ENCODE measurements at regions not wholly inside any gene's neighbourhood (a gene's known extent, or its start where the extent isn't known, plus 50 kb on each side); places are given as distances from the start of the nearest gene placed in this dataset.

DNA sequence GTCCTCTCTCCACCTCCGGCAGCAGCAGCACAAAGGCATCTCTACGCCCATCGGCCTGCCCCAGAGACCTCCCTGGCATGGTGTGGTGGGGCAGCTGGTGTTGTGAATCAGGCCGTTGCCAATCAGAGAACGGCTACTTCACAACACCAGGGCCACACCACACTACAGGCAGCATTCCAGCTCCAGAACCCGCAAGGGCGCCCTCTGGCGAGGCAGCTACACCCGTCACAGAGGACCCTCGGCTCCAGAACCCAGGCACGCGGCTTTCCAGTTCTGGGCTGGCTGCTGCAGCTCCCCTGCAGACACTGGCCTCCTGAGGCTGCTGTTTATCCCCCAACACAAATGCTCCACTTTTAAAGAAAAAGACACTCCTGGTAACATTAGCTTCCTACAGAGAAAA, 127.5 kb upstream of the TOPAZ1 start:
- TF ChIP-seq YY1 (IDR thresholded peaks at IDR 0.05; ENCODE audit: low read depth, low read length): 0 out of 2 replicates have a peak, but pooled peaks have one; percentile 47
- TF ChIP-seq, protein P1, sequence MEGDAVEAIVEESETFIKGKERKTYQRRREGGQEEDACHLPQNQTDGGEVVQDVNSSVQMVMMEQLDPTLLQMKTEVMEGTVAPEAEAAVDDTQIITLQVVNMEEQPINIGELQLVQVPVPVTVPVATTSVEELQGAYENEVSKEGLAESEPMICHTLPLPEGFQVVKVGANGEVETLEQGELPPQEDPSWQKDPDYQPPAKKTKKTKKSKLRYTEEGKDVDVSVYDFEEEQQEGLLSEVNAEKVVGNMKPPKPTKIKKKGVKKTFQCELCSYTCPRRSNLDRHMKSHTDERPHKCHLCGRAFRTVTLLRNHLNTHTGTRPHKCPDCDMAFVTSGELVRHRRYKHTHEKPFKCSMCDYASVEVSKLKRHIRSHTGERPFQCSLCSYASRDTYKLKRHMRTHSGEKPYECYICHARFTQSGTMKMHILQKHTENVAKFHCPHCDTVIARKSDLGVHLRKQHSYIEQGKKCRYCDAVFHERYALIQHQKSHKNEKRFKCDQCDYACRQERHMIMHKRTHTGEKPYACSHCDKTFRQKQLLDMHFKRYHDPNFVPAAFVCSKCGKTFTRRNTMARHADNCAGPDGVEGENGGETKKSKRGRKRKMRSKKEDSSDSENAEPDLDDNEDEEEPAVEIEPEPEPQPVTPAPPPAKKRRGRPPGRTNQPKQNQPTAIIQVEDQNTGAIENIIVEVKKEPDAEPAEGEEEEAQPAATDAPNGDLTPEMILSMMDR (IDR thresholded peaks at IDR 0.05 in 2 of 3, conservative IDR thresholded peaks at IDR 0.05 in 1 of 3; ENCODE audit: control insufficient read depth in 2 of 3, extremely low read depth in 1 of 3, insufficient read depth in 1 of 3, low read depth in 3 of 3, low read length in 3 of 3): peak; percentile 59 to 68 (median 59)
- TF ChIP-seq, protein P2, sequence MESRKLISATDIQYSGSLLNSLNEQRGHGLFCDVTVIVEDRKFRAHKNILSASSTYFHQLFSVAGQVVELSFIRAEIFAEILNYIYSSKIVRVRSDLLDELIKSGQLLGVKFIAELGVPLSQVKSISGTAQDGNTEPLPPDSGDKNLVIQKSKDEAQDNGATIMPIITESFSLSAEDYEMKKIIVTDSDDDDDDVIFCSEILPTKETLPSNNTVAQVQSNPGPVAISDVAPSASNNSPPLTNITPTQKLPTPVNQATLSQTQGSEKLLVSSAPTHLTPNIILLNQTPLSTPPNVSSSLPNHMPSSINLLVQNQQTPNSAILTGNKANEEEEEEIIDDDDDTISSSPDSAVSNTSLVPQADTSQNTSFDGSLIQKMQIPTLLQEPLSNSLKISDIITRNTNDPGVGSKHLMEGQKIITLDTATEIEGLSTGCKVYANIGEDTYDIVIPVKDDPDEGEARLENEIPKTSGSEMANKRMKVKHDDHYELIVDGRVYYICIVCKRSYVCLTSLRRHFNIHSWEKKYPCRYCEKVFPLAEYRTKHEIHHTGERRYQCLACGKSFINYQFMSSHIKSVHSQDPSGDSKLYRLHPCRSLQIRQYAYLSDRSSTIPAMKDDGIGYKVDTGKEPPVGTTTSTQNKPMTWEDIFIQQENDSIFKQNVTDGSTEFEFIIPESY (IDR thresholded peaks at IDR 0.05): 0 out of 2 replicates have a peak, but pooled peaks have one; percentile 11
- peak; percentile 82 for TF ChIP-seq SMC3 (IDR thresholded peaks at IDR 0.05; ENCODE audit: borderline replicate concordance, low read length)
- TF ChIP-seq HDGF (IDR thresholded peaks at IDR 0.05): peak; percentile 44; the same call in 1 of the 2 replicates
- TF ChIP-seq RAD21 (IDR thresholded peaks at IDR 0.05; ENCODE audit: insufficient read depth, low read depth, low read length): peak; percentile 63
- 0 out of 2 replicates have a peak, but pooled peaks have one; percentile 22 for TF ChIP-seq SMARCA5 (IDR thresholded peaks at IDR 0.05)
- TF ChIP-seq ASH2L (IDR thresholded peaks at IDR 0.05; ENCODE audit: borderline replicate concordance, low read depth): no peak
- no peak for TF ChIP-seq IKZF1 (conservative IDR thresholded peaks at IDR 0.05)
- DNase-seq (ENCODE audit: low read depth, low spot score) (no peak), ATAC-seq (peak; percentile 96), FAIRE-seq (no peak)
- ChIA-PET SMC1A (ENCODE audit: uncharacterized antibody, unreplicated experiment) (interaction anchor here (0.7 to 2.9 kb wide), 20 partner anchors 10 to 345 kb away, joined by 3 to 13 read pairs (median 4); no protein-coding TSS in a partner anchor), CTCF (interaction anchor here (0.7 to 4.6 kb wide), 27 partner anchors 9 to 339 kb away, joined by 3 to 47 read pairs (median 5); no protein-coding TSS in a partner anchor), RAD21 (ENCODE audit: unreplicated experiment) (interaction anchor here (0.8 to 3.4 kb wide), 14 partner anchors 8 to 258 kb away, joined by 3 to 25 read pairs (median 4); no protein-coding TSS in a partner anchor), POLR2A (no interaction called here)
- intact Hi-C loops (cut with micrococcal nuclease; ENCODE audit: unreplicated experiment) (loop anchor here (2.0 to 5.0 kb wide), 2 partner anchors 117 to 237 kb away; no protein-coding TSS in a partner anchor), in situ Hi-C loops (cut with MboI) (no loop called here)
- H3K79me2 ChIP-seq (ENCODE audit: control insufficient read depth, insufficient read depth, low read length): no peaks in the 10 kb centered on the region
- H3K4me2 ChIP-seq (ENCODE audit: control insufficient read depth, insufficient read depth): no peak overlapping the region
- no peaks in the 10 kb centered on the region for H3K27me3 ChIP-seq (replicated peaks in 1 of 2; ENCODE audit: control insufficient read depth in 2 of 2, insufficient read depth in 2 of 2, low read length in 1 of 2)
- no peak overlapping the region for H3K27ac ChIP-seq (ENCODE audit: control insufficient read depth, insufficient read depth)
- H3K9me3 ChIP-seq (replicated peaks; ENCODE audit: control insufficient read depth, insufficient read depth, low read length): no peaks in the 10 kb centered on the region
- no peaks in the 10 kb centered on the region for H3K4me1 ChIP-seq (ENCODE audit: control insufficient read depth, insufficient read depth, low read length)
- H2AFZ ChIP-seq (ENCODE audit: control insufficient read depth, low read depth, low read length): no peak overlapping the region
- no peaks in the 10 kb centered on the region; the same call in 1 of the 2 replicates for H4K20me1 ChIP-seq (ENCODE audit: control insufficient read depth, insufficient read depth)
- H3K9ac ChIP-seq (ENCODE audit: control insufficient read depth, insufficient read depth, low read length): no peak overlapping the region
- H3K36me3 ChIP-seq (ENCODE audit: control insufficient read depth in 2 of 2, insufficient read depth in 2 of 2, low read length in 1 of 2): peaks cover 0 to 14% of the 10 kb centered on the region in 2 experiments; a peak in 2 of 4 replicates
- no peak overlapping the region for H3K4me3 ChIP-seq
- BruUV-seq (replicated peaks): no TSS peak
- 47% methylated on average over 10 of the region's 12 CpGs for WGBS (ENCODE audit: insufficient coverage, insufficient replicate concordance, low lambda C conversion rate, missing lambda C conversion rate)
